ENCODE measurements at regions not wholly inside any gene's neighbourhood (a gene's known extent, or its start where the extent isn't known, plus 50 kb on each side); places are given as distances from the start of the nearest gene placed in this dataset.

DNA sequence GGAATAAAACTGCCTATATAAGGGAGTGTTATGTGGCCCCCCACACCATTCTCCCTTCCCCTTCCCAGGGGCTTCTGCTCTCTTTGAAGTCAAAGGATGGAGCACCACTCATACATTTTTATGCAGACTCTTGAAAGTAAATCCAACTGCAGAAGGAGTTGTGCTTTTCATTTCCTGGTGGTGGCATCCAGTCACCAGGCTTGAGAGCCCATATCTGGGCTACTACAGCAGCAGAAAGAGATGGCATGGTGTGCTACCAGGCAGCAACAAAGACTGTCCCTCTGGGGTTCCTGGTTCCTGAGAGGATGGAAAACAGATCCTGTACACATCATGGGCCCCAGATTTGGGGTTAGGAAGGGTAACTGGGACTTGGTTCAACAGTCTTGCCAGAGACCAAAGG is 226.4 kb downstream of the CLIC5 start:
- TF ChIP-seq MYC (IDR thresholded peaks at IDR 0.05; ENCODE audit: low read depth, low read length) (no peak), POLR2A (IDR thresholded peaks at IDR 0.05; ENCODE audit: extremely low read depth, insufficient read length) (no peak)
- TF ChIP-seq, protein P1, sequence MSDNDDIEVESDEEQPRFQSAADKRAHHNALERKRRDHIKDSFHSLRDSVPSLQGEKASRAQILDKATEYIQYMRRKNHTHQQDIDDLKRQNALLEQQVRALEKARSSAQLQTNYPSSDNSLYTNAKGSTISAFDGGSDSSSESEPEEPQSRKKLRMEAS (IDR thresholded peaks at IDR 0.05; ENCODE audit: low read depth, low read length) = no peak
- TF ChIP-seq, protein P2, sequence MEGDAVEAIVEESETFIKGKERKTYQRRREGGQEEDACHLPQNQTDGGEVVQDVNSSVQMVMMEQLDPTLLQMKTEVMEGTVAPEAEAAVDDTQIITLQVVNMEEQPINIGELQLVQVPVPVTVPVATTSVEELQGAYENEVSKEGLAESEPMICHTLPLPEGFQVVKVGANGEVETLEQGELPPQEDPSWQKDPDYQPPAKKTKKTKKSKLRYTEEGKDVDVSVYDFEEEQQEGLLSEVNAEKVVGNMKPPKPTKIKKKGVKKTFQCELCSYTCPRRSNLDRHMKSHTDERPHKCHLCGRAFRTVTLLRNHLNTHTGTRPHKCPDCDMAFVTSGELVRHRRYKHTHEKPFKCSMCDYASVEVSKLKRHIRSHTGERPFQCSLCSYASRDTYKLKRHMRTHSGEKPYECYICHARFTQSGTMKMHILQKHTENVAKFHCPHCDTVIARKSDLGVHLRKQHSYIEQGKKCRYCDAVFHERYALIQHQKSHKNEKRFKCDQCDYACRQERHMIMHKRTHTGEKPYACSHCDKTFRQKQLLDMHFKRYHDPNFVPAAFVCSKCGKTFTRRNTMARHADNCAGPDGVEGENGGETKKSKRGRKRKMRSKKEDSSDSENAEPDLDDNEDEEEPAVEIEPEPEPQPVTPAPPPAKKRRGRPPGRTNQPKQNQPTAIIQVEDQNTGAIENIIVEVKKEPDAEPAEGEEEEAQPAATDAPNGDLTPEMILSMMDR (IDR thresholded peaks at IDR 0.05; ENCODE audit: low read depth, low read length) = no peak
- DNase-seq (ENCODE audit: low read depth) = no peak
- no peak overlapping the region for H3K4me3 ChIP-seq (ENCODE audit: low read depth, low read length)

DNA sequence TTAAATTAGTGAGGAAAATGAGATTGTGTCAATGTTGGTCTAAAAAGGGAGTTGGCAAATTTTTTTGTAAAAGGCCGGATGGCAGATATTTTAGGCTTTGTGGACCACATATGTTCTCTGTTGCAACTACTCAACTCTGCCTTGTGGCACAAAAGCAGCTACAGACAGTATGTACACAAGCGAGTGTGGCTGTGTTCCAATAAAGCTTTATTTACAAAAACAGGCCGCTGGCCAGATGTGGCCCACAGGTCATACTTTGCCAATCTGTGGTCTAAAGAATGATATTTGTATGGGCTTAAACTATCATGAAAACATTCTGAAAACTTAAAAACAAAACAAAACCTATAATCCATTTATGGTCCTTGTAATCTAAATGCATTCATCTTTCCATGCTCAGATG is 228.3 kb downstream of the CLIC5 start:
- TF ChIP-seq, protein P2 (IDR thresholded peaks at IDR 0.05; ENCODE audit: low read depth, low read length) = no peak
- TF ChIP-seq, protein P1 (IDR thresholded peaks at IDR 0.05; ENCODE audit: low read depth, low read length) = no peak
- no peak for TF ChIP-seq POLR2A (IDR thresholded peaks at IDR 0.05; ENCODE audit: extremely low read depth, insufficient read length)
- TF ChIP-seq MYC (IDR thresholded peaks at IDR 0.05; ENCODE audit: low read depth, low read length) = no peak
- DNase-seq (ENCODE audit: low read depth) = no peak
- no peak overlapping the region for H3K4me3 ChIP-seq (ENCODE audit: low read depth, low read length)

DNA sequence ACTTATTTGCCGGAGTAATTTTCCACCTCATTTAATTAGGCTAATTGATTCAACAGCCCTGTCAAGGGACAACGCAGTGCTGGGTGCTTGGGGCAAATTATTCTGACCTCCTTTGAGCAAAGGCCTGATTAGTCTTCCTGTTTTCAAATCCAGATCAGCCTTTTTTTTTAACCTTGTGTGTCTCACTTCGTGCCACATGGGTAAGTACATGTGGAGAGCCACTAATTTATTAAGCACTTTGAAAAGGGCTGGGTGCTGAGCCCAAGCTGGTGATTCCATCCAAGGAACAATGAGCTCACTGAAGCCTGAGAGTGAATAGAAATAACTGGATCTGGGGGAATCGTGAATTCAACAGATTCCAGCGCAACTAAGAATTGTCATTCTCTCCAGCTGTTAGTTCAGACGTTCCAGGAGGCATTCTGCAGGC is 229.3 kb downstream of the CLIC5 start:
- DNase-seq (ENCODE audit: low read depth) = no peak

DNA sequence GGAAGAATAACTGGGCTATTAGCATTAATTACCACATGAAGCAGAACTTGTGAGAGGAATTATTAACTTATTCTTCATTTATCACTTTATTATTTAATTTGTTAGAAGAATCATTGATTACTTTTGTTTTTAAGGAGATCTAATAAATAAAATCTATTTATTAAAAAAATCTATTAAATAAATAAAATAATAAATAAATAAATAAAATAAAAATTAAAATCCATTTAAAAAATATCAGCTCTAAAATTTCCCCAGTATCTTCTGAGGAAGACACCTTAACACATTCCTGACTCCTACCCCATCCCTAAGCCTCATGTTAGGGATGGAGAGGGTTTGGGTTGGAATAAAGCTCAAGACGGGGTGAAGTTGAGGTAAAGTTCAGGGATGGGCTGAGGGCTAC is 231.4 kb downstream of the CLIC5 start:
- TF ChIP-seq POLR2A (IDR thresholded peaks at IDR 0.05; ENCODE audit: extremely low read depth, insufficient read length) = no peak
- no peak for TF ChIP-seq MYC (IDR thresholded peaks at IDR 0.05; ENCODE audit: low read depth, low read length)
- TF ChIP-seq, protein P1 (IDR thresholded peaks at IDR 0.05; ENCODE audit: low read depth, low read length) = no peak
- TF ChIP-seq, protein P2 (IDR thresholded peaks at IDR 0.05; ENCODE audit: low read depth, low read length) = no peak
- no peak for DNase-seq (ENCODE audit: low read depth)

More for the DNA sequence above, 229.3 kb downstream of the CLIC5 start:
- no peak overlapping the region for H3K4me3 ChIP-seq (ENCODE audit: low read depth, low read length)
- TF ChIP-seq, protein P1 (IDR thresholded peaks at IDR 0.05; ENCODE audit: low read depth, low read length) = no peak
- TF ChIP-seq, protein P2 (IDR thresholded peaks at IDR 0.05; ENCODE audit: low read depth, low read length) = no peak
- TF ChIP-seq POLR2A (IDR thresholded peaks at IDR 0.05; ENCODE audit: extremely low read depth, insufficient read length) = no peak
- no peak for TF ChIP-seq MYC (IDR thresholded peaks at IDR 0.05; ENCODE audit: low read depth, low read length)

DNA sequence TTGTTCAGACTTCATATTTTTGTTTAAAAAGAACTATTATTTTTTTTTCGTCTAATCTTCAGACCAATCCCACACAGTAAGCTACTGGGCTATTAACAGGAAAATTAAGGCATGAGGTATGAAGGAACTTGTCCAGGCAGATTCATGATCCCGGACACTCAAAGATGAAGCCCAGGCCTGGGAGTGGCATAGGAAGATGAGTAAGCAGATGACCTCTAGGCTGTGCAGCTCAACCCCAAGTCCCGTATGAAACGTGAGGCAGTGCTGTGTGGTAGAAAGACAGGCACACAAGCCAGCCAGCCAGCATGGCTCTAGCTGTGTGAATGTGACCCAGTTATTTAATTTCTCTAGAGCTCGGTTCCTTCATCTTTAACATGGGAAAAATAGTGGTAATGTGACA is 231.9 kb downstream of the CLIC5 start:
- TF ChIP-seq, protein P1 (IDR thresholded peaks at IDR 0.05; ENCODE audit: low read depth, low read length) = no peak
- TF ChIP-seq MYC (IDR thresholded peaks at IDR 0.05; ENCODE audit: low read depth, low read length) = no peak
- TF ChIP-seq, protein P2 (IDR thresholded peaks at IDR 0.05; ENCODE audit: low read depth, low read length) = no peak
- TF ChIP-seq POLR2A (IDR thresholded peaks at IDR 0.05; ENCODE audit: extremely low read depth, insufficient read length) = no peak
- DNase-seq (ENCODE audit: low read depth) = no peak
- no peak overlapping the region for H3K4me3 ChIP-seq (ENCODE audit: low read depth, low read length)

More for the DNA sequence above, 231.4 kb downstream of the CLIC5 start:
- no peak overlapping the region for H3K4me3 ChIP-seq (ENCODE audit: low read depth, low read length)
